Testis (tissue), 2 donors: ENCODE measurements at regions not wholly inside any gene's neighbourhood (a gene's known extent, or its start where the extent isn't known, plus 50 kb on each side); places are given as distances from the start of the nearest gene placed in this dataset.

Experiments
- DNase-seq: peaks from one replicate; pipeline ENCODE4 v3.0.0-alpha.2; 2019
- H3K27ac ChIP-seq, 2 donors: fragments of 200-600 bp; sonication (generic); one replicate each; pipeline ENCODE4 v1.5.1; 2019
- H3K27me3 ChIP-seq: fragments of 200-600 bp; sonication (generic); one replicate; pipeline ENCODE4 v1.5.1; 2019
- H3K36me3 ChIP-seq: fragments of 200-600 bp; sonication (generic); one replicate; pipeline ENCODE4 v1.5.1; 2017; ENCODE audit warnings: low read depth; ENCODE audit errors: missing control alignments
- H3K4me1 ChIP-seq: fragments of 200-600 bp; sonication (generic); one replicate; pipeline ENCODE4 v1.5.1; 2019
- H3K4me3 ChIP-seq, 2 donors: fragments of 200-600 bp; sonication (generic); one replicate each; pipeline ENCODE4 v1.5.1; 2017 to 2019
- H3K9me3 ChIP-seq: fragments of 200-600 bp; sonication (generic); one replicate; pipeline ENCODE4 v1.5.1; 2017
- CTCF ChIP-seq, 3 experiments: fragments of 450-650 bp in 2 of 3; fragments of 200-600 bp in 1 of 3; sonication (generic) in 1 of 3; IDR thresholded peaks; one replicate each; pipeline ENCODE4 v1.5.1; 2016 to 2019; ENCODE audit warnings: antibody characterized with exemption in 3 of 3, mild to moderate bottlenecking in 2 of 3, moderate library complexity in 1 of 3
- POLR2A ChIP-seq: fragments of 450-650 bp; IDR thresholded peaks from one replicate; pipeline ENCODE4 v1.6.1; 2017; ENCODE audit warnings: antibody characterized with exemption, mild to moderate bottlenecking, moderate library complexity
- WGBS, 2 donors: methylation state at CpG; one replicate each; pipeline ENCODE4 v1.1.5; 2018; 5-methylcytosine and 5-hydroxymethylcytosine counted together
- intact Hi-C: fragments of 100-400 bp; cut with DNase I; formaldehyde crosslinking; loops from one replicate; pipeline ENCODE4 v1.15.1; 2023; ENCODE audit warnings: low total_unique reads

- Histone ChIP-seq H3K4me3 (no peak overlapping the region), H3K36me3 (no peaks in the 10 kb centered on the region), H3K9me3 (no peaks in the 10 kb centered on the region), H3K27me3 (no peaks in the 10 kb centered on the region), H3K27ac (no peak overlapping the region), H3K4me1 (no peaks in the 10 kb centered on the region)
- intact Hi-C loops: no loop called here
- DNase-seq: no peak
- 61 to 77% methylated on average over 3 of the region's 3 CpGs for WGBS, 2 donors
- TF ChIP-seq POLR2A (no peak), CTCF (IDR thresholded peaks at IDR 0.05) (no peak)
Measured at GRCh38 chr2:121043827-121044222, 241.2 kb downstream of the TFCP2L1 start.

GRCh38 chr2:121044412-121044811 lies 240.6 kb downstream of the TFCP2L1 start:
- no peaks in the 10 kb centered on the region for H3K9me3 ChIP-seq
- intact Hi-C loops: no loop called here
- no peak for DNase-seq
- H3K27ac ChIP-seq: no peak overlapping the region
- TF ChIP-seq POLR2A (no peak), CTCF (IDR thresholded peaks at IDR 0.05) (no peak)
- H3K27me3 ChIP-seq: no peaks in the 10 kb centered on the region
- no peaks in the 10 kb centered on the region for H3K4me1 ChIP-seq
- WGBS, 2 donors: 70 to 87% methylated on average over 7 of the region's 7 CpGs
- H3K4me3 ChIP-seq: no peak overlapping the region
- H3K36me3 ChIP-seq: no peaks in the 10 kb centered on the region

GRCh38 chr2:121045245-121045644 lies 239.8 kb downstream of the TFCP2L1 start:
- H3K36me3 ChIP-seq: no peaks in the 10 kb centered on the region
- 92 to 93% methylated on average over 7 to 11 of the region's 11 CpGs for WGBS, 2 donors
- no peak overlapping the region for H3K27ac ChIP-seq
- no peak for DNase-seq
- H3K4me3 ChIP-seq: no peak overlapping the region
- no peak for TF ChIP-seq POLR2A
- no peak for TF ChIP-seq CTCF (IDR thresholded peaks at IDR 0.05)
- intact Hi-C loops: no loop called here
- H3K9me3 ChIP-seq: no peaks in the 10 kb centered on the region
- no peaks in the 10 kb centered on the region for H3K27me3 ChIP-seq
- H3K4me1 ChIP-seq: no peaks in the 10 kb centered on the region

GRCh38 chr2:121046335-121046734 lies 238.7 kb downstream of the TFCP2L1 start:
- TF ChIP-seq CTCF (IDR thresholded peaks at IDR 0.05) (no peak), POLR2A (no peak)
- H3K27ac ChIP-seq: no peak overlapping the region
- intact Hi-C loops: no loop called here
- no peak for DNase-seq
- no peaks in the 10 kb centered on the region for H3K9me3 ChIP-seq
- 73 to 76% methylated on average over 4 of the region's 4 CpGs for WGBS, 2 donors
- no peaks in the 10 kb centered on the region for H3K36me3 ChIP-seq
- H3K4me1 ChIP-seq: no peaks in the 10 kb centered on the region
- H3K4me3 ChIP-seq: no peak overlapping the region
- H3K27me3 ChIP-seq: no peaks in the 10 kb centered on the region

DNA sequence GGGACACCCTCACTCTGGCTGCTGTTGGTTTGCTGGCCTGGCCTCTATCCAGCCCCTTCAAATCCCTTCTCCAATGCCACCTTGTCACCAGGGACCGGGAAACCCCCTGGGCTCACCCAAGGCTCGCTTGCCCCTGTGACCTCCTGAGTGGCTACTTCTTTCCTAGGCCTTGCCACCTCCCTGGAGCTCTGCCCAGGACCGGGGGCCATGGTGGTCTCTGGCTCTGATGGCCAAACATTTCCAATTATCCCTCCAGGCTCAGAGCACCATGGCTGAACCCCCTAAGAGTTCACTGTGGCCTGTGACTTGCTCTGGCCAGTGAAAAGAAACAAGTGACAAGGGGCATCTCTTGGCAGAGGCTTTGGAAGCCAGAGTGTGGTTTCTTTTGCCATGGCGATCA lies 237.6 kb downstream of the TFCP2L1 start:
- H3K27ac ChIP-seq: no peak overlapping the region
- no peaks in the 10 kb centered on the region for H3K4me1 ChIP-seq
- no peaks in the 10 kb centered on the region for H3K27me3 ChIP-seq
- H3K4me3 ChIP-seq: no peak overlapping the region
- WGBS, 2 donors: 79 to 97% methylated on average over 4 of the region's 4 CpGs
- intact Hi-C loops: no loop called here
- TF ChIP-seq POLR2A (no peak), CTCF (IDR thresholded peaks at IDR 0.05) (no peak)
- no peaks in the 10 kb centered on the region for H3K9me3 ChIP-seq
- no peaks in the 10 kb centered on the region for H3K36me3 ChIP-seq
- no peak for DNase-seq
